Lower leg skin (tissue), 4 donors: ENCODE measurements at regions not wholly inside any gene's neighbourhood (a gene's known extent, or its start where the extent isn't known, plus 50 kb on each side); places are given as distances from the start of the nearest gene placed in this dataset.
"Not testable (repeated sequence)": the region's sequence is repeated elsewhere in the genome, so short reads cannot be mapped to it uniquely, and the experiment has no call there.

Experiments used
- DNase-seq, 2 donors: peaks; one replicate each; pipeline ENCODE4 v3.0.0-alpha.2; 2019; ENCODE audit warnings: low spot score in 2 of 2
- H3K4me3 ChIP-seq: fragments of 200-600 bp; sonication (generic); 2 replicates; pipeline ENCODE4 v1.5.1; 2017; ENCODE audit warnings: mild to moderate bottlenecking, low read depth; ENCODE audit not compliant: poor library complexity, severe bottlenecking
- CTCF ChIP-seq, 3 donors: fragments of 450-650 bp; IDR thresholded peaks; one replicate each; pipeline ENCODE4 v1.5.1; 2016; ENCODE audit warnings: antibody characterized with exemption in 3 of 3, mild to moderate bottlenecking in 3 of 3, moderate library complexity in 2 of 3
- POLR2A ChIP-seq, 2 donors: fragments of 450-650 bp; IDR thresholded peaks; one replicate each; pipeline ENCODE4 v1.6.1; 2016 to 2017; ENCODE audit warnings: antibody characterized with exemption in 2 of 2, mild to moderate bottlenecking in 1 of 2, moderate library complexity in 1 of 2
- WGBS, 2 donors: methylation state at CpG; one replicate each; pipeline ENCODE4 v1.1.5; 2018; 5-methylcytosine and 5-hydroxymethylcytosine counted together
- intact Hi-C: fragments of 100-400 bp; cut with DNase I; formaldehyde crosslinking; loops from one replicate; pipeline ENCODE4 v1.15.0; 2023; ENCODE audit warnings: low total_unique reads

GRCh38 chr18:1017227-1018058 lies 112.8 kb downstream of the ADCYAP1 start:
- intact Hi-C loops, result no loop called here
- H3K4me3 ChIP-seq, result no peak overlapping the region
- 56 to 65% methylated on average over 8 of the region's 8 CpGs for WGBS, 2 donors
- TF ChIP-seq CTCF (IDR thresholded peaks at IDR 0.05), result no peak
- no peak for TF ChIP-seq POLR2A (IDR thresholded peaks at IDR 0.05)
- no peak for DNase-seq

- H3K4me3 ChIP-seq, result no peak overlapping the region
- 38 to 47% methylated on average over 5 of the region's 5 CpGs for WGBS, 2 donors
- no peak for DNase-seq
- intact Hi-C loops, result no loop called here
- TF ChIP-seq POLR2A (IDR thresholded peaks at IDR 0.05), result no peak
- TF ChIP-seq CTCF (IDR thresholded peaks at IDR 0.05), result no peak
Measured at GRCh38 chr18:1018181-1018681, 113.6 kb downstream of the ADCYAP1 start.

GRCh38 chr18:1019191-1019590 lies 114.5 kb downstream of the ADCYAP1 start:
- no peak for TF ChIP-seq CTCF (IDR thresholded peaks at IDR 0.05)
- TF ChIP-seq POLR2A (IDR thresholded peaks at IDR 0.05), result no peak
- no peak for DNase-seq
- intact Hi-C loops, result no loop called here
- no peak overlapping the region for H3K4me3 ChIP-seq
- WGBS, 2 donors, result 51 to 52% methylated on average over 3 of the region's 3 CpGs

- intact Hi-C loops, result no loop called here
- no peak for TF ChIP-seq CTCF (IDR thresholded peaks at IDR 0.05)
- 76% methylated on average over 2 of the region's 2 CpGs for WGBS, 2 donors
- no peak for DNase-seq
- H3K4me3 ChIP-seq, result no peak overlapping the region
Measured at GRCh38 chr18:1020731-1021344, 116.2 kb downstream of the ADCYAP1 start.

GRCh38 chr18:1026930-1027329 lies 122.3 kb downstream of the ADCYAP1 start:
- H3K4me3 ChIP-seq, result no peak overlapping the region
- WGBS, 2 donors, result 93 to 97% methylated on average over 1 of the region's 1 CpG
- DNase-seq, result no peak
- no peak for TF ChIP-seq CTCF (IDR thresholded peaks at IDR 0.05)
- TF ChIP-seq POLR2A (IDR thresholded peaks at IDR 0.05), result no peak
- intact Hi-C loops, result no loop called here

- DNase-seq, H3K4me3 ChIP-seq, intact Hi-C loops: not testable (repeated sequence)
- WGBS, 2 donors, result 82 to 84% methylated on average over 3 of the region's 3 CpGs
Measured at GRCh38 chr18:1033092-1033491, 128.4 kb downstream of the ADCYAP1 start.
